WTC11 (cell line): ENCODE measurements at regions not wholly inside any gene's neighbourhood (a gene's known extent, or its start where the extent isn't known, plus 50 kb on each side); places are given as distances from the start of the nearest gene placed in this dataset.

Experiments
- ATAC-seq: fragments of 200-7000 bp; cut with Tn5 transposase; 2 replicates; pipeline ENCODE4 v1.10.0; 2021; ENCODE audit warnings: mild to moderate bottlenecking, moderate library complexity
- CTCF ChIA-PET: fragments of 300-600 bp; sonication (Branson Sonifier 250); formaldehyde crosslinking; loops from one replicate; lab custom pipeline; 2021; ENCODE audit warnings: antibody characterized with exemption; lab: Charles Lee
- POLR2A ChIA-PET: fragments of 350-600 bp; sonication (Branson Sonifier 250); formaldehyde crosslinking; loops from one replicate; lab custom pipeline; 2021; ENCODE audit warnings: antibody characterized with exemption; lab: Charles Lee
- DNase-seq: peaks from one replicate; pipeline ENCODE4 v3.0.0; 2021; ENCODE audit warnings: low spot score
- H3K27ac Mint-ChIP-seq: 2 replicates; pipeline ENCODE4 v1.8.0; 2021; ENCODE audit warnings: mixed read lengths
- H3K27me3 Mint-ChIP-seq: 2 replicates; pipeline ENCODE4 v1.8.0; 2021; ENCODE audit warnings: low read depth, mild to moderate bottlenecking, moderate library complexity, mixed read lengths
- H3K36me3 Mint-ChIP-seq: 2 replicates; pipeline ENCODE4 v1.8.0; 2021; ENCODE audit warnings: mixed read lengths
- H3K4me1 Mint-ChIP-seq: 2 replicates; pipeline ENCODE4 v1.8.0; 2022; ENCODE audit warnings: mixed read lengths
- H3K4me3 Mint-ChIP-seq: 2 replicates; pipeline ENCODE4 v1.8.0; 2021; ENCODE audit warnings: mild to moderate bottlenecking, moderate library complexity, mixed read lengths
- H3K9me3 Mint-ChIP-seq: 2 replicates; pipeline ENCODE4 v1.8.0; 2021; ENCODE audit warnings: mixed read lengths
- ATF3 ChIP-seq: sonication (generic); formaldehyde crosslinking; conservative IDR thresholded peaks from 2 replicates; pipeline ENCODE4 v1.8.1; 2022; ENCODE audit warnings: mild to moderate bottlenecking, missing genetic modification reagents
- CREB1 ChIP-seq: sonication (generic); formaldehyde crosslinking; IDR thresholded peaks from 2 replicates; pipeline ENCODE4 v1.8.0; 2023; ENCODE audit warnings: mild to moderate bottlenecking, missing genetic modification reagents
- GTF2I ChIP-seq: fragments of 250-450 bp; sonication (Bioruptor Pico); conservative IDR thresholded peaks from 2 replicates; pipeline ENCODE4 v1.4.0; 2021; ENCODE audit warnings: mild to moderate bottlenecking
- JAZF1 ChIP-seq: fragments of 250-450 bp; sonication (Bioruptor Pico); IDR thresholded peaks from 2 replicates; pipeline ENCODE4 v1.9.0; 2021; ENCODE audit warnings: moderate library complexity, mild to moderate bottlenecking, inconsistent platforms
- KAT7 ChIP-seq: sonication (generic); formaldehyde crosslinking; IDR thresholded peaks from 2 replicates; pipeline ENCODE4 v1.8.1; 2023; ENCODE audit warnings: missing genetic modification reagents, mild to moderate bottlenecking, borderline replicate concordance
- MYBL2 ChIP-seq: sonication (generic); formaldehyde crosslinking; IDR thresholded peaks from 2 replicates; pipeline ENCODE4 v1.8.1; 2023; ENCODE audit warnings: mild to moderate bottlenecking, moderate library complexity, missing genetic modification reagents
- NFYB ChIP-seq: sonication (generic); formaldehyde crosslinking; conservative IDR thresholded peaks from 2 replicates; pipeline ENCODE4 v1.8.0; 2022; ENCODE audit warnings: low read depth, missing genetic modification reagents
- OVOL2 ChIP-seq: fragments of 250-450 bp; sonication (Bioruptor Pico); IDR thresholded peaks from 2 replicates; pipeline ENCODE4 v1.9.0; 2021; ENCODE audit warnings: mild to moderate bottlenecking, borderline replicate concordance
- TCF7 ChIP-seq: sonication (generic); formaldehyde crosslinking; IDR thresholded peaks from 2 replicates; pipeline ENCODE4 v1.8.0; 2022; ENCODE audit warnings: mild to moderate bottlenecking, low read depth, missing genetic modification reagents, moderate library complexity
- TEAD4 ChIP-seq: sonication (generic); formaldehyde crosslinking; IDR thresholded peaks from 2 replicates; pipeline ENCODE4 v1.8.0; 2022; ENCODE audit warnings: mild to moderate bottlenecking, missing genetic modification reagents
- USF2 ChIP-seq: sonication (generic); formaldehyde crosslinking; IDR thresholded peaks from 2 replicates; pipeline ENCODE4 v1.8.1; 2023; ENCODE audit warnings: mild to moderate bottlenecking, missing genetic modification reagents, moderate library complexity
- ZNF121 ChIP-seq: sonication (generic); formaldehyde crosslinking; IDR thresholded peaks from 2 replicates; pipeline ENCODE4 v1.8.0; 2023; ENCODE audit warnings: missing genetic modification reagents
- ZNF671 ChIP-seq: fragments of 250-450 bp; sonication (Bioruptor Pico); IDR thresholded peaks from 2 replicates; pipeline ENCODE4 v1.8.0; 2021; ENCODE audit warnings: mild to moderate bottlenecking
- TF ChIP-seq, protein P1 (sequence below): sonication (generic); formaldehyde crosslinking; IDR thresholded peaks from 2 replicates; pipeline ENCODE4 v1.8.1; 2023; ENCODE audit warnings: mild to moderate bottlenecking, missing genetic modification reagents

GRCh38 chr14:39581474-39581873 is 149.2 kb upstream of the FBXO33 start:
- Mint-ChIP-seq H3K27ac (no peak overlapping the region), H3K9me3 (no peaks in the 10 kb centered on the region), H3K27me3 (no peaks in the 10 kb centered on the region), H3K4me1 (no peaks in the 10 kb centered on the region), H3K4me3 (no peak overlapping the region), H3K36me3 (peaks cover 5% of the 10 kb centered on the region; the same call in 1 of the 2 replicates)
- ATAC-seq = no peak
- POLR2A ChIA-PET = no interaction called here
- TF ChIP-seq MYBL2 (CRISPR knock-in tag) (no peak), USF2 (no peak), NFYB (CRISPR knock-in tag) (no peak), TEAD4 (CRISPR knock-in tag) (no peak), OVOL2 (CRISPR knock-in tag) (no peak)
- TF ChIP-seq, protein P1, sequence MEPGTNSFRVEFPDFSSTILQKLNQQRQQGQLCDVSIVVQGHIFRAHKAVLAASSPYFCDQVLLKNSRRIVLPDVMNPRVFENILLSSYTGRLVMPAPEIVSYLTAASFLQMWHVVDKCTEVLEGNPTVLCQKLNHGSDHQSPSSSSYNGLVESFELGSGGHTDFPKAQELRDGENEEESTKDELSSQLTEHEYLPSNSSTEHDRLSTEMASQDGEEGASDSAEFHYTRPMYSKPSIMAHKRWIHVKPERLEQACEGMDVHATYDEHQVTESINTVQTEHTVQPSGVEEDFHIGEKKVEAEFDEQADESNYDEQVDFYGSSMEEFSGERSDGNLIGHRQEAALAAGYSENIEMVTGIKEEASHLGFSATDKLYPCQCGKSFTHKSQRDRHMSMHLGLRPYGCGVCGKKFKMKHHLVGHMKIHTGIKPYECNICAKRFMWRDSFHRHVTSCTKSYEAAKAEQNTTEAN (CRISPR knock-in tag) = no peak
- TF ChIP-seq, all 79 proteins: peak for 0
- no peak for DNase-seq
- CTCF ChIA-PET = no interaction called here

GRCh38 chr14:39580696-39581095 is 148.5 kb upstream of the FBXO33 start:
- ATAC-seq = no peak
- no peak overlapping the region for H3K4me3 Mint-ChIP-seq
- peaks cover 8% of the 10 kb centered on the region for H3K36me3 Mint-ChIP-seq
- ChIA-PET POLR2A (no interaction called here), CTCF (no interaction called here)
- TF ChIP-seq ZNF121 (no peak), JAZF1 (CRISPR knock-in tag) (no peak), USF2 (no peak), TCF7 (CRISPR knock-in tag) (no peak)
- H3K9me3 Mint-ChIP-seq = peaks cover 7% of the 10 kb centered on the region
- no peaks in the 10 kb centered on the region for H3K27me3 Mint-ChIP-seq
- no peaks in the 10 kb centered on the region for H3K4me1 Mint-ChIP-seq
- DNase-seq = no peak
- H3K27ac Mint-ChIP-seq = no peak overlapping the region

DNA sequence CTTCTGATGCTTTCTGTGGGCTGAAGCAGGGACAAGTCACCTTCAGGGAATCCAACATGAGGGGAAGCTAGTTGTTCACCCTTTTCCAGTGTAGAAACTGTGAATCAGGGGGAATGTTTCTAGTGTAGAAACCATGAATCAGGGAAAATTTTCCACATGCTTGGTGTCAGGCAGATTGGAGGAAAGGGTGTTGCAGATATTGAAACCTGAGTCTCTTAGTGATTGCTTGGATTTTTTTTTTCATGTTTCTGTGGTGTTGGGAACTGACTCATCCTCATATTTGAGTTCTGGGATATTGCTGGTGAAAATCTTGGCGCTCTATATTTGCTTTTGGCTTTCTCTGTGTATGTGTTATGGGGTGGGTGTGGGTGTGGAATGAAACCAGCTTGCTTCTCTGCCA is 144.5 kb upstream of the FBXO33 start:
- ATAC-seq (no peak), DNase-seq (no peak)
- H3K36me3 Mint-ChIP-seq = peaks cover 3% of the 10 kb centered on the region; the same call in 1 of the 2 replicates
- peaks cover 17% of the 10 kb centered on the region for H3K9me3 Mint-ChIP-seq
- H3K4me1 Mint-ChIP-seq = no peaks in the 10 kb centered on the region
- H3K27me3 Mint-ChIP-seq = no peaks in the 10 kb centered on the region
- H3K4me3 Mint-ChIP-seq = no peak overlapping the region
- TF ChIP-seq KAT7 (CRISPR knock-in tag) (no peak), ZNF671 (CRISPR knock-in tag) (no peak), TCF7 (CRISPR knock-in tag) (no peak)
- TF ChIP-seq, all 79 proteins: peak for 0
- POLR2A ChIA-PET = no interaction called here
- no peak overlapping the region for H3K27ac Mint-ChIP-seq
- CTCF ChIA-PET = interaction anchor here (1.0 kb wide), 1 partner anchor 9 kb away, joined by 3 read pairs; no protein-coding TSS in a partner anchor

GRCh38 chr14:39576258-39576657 is 144.0 kb upstream of the FBXO33 start:
- Mint-ChIP-seq H3K9me3 (peaks cover 17% of the 10 kb centered on the region), H3K27ac (no peak overlapping the region), H3K36me3 (peaks cover 3% of the 10 kb centered on the region; the same call in 1 of the 2 replicates), H3K4me1 (no peaks in the 10 kb centered on the region), H3K4me3 (no peak overlapping the region), H3K27me3 (no peaks in the 10 kb centered on the region)
- ChIA-PET POLR2A (no interaction called here), CTCF (interaction anchor here (1.0 kb wide), 1 partner anchor 9 kb away, joined by 3 read pairs; no protein-coding TSS in a partner anchor)
- DNase-seq = no peak
- peak; percentile 56 for ATAC-seq
- TF ChIP-seq ATF3 (no peak), CREB1 (no peak), GTF2I (CRISPR knock-in tag) (no peak)
